GM19463 (cell line): ENCODE measurements at regions not wholly inside any gene's neighbourhood (a gene's known extent, or its start where the extent isn't known, plus 50 kb on each side); places are given as distances from the start of the nearest gene placed in this dataset.
"Not testable (repeated sequence)": the region's sequence is repeated elsewhere in the genome, so short reads cannot be mapped to it uniquely, and the experiment has no call there.

Source experiments
- ATAC-seq: cut with Tn5 transposase; IDR thresholded peaks from one replicate; pipeline ENCODE4 v1.9.1; 2021; ENCODE audit warnings: mild to moderate bottlenecking, moderate library complexity; ENCODE audit not compliant: unreplicated experiment

DNA sequence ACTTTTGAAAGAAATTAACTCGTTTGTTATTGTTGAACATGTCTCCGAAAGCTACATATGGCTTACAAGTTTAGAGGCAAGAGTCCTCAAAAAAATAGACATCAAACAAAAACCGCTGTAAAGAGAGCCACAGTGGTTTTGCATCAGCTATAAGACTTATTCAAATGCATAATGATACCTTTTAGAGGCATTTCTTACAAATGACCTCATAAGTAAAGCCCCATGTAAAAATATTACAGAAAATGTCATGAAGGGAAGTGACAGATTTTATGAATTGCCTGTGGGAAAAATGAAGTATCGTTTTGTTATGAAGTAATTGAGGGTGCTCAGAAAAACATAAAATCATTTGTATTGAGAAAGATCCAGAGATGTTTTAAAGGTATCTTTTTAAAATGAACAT is 598.0 kb downstream of the NXPH1 start:
- no peak for ATAC-seq

DNA sequence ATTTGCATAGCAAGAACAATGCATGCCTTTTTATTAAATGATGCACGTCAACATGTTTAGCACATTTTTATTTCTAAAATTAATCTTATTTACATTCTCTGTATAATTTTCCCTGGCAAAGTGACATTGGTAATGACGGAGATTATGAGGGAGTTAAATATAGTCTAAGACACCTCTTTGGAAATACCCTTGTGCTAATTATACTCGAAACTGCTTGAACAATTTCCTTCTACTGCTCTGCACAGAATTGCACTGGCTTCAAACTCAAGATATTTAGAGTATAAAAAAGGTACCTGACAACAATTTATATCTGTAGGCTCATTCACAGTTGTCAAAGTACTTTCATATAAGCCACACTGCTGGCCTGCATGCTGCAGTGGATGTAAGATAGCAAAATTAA is 602.7 kb downstream of the NXPH1 start:
- ATAC-seq, result no peak

DNA sequence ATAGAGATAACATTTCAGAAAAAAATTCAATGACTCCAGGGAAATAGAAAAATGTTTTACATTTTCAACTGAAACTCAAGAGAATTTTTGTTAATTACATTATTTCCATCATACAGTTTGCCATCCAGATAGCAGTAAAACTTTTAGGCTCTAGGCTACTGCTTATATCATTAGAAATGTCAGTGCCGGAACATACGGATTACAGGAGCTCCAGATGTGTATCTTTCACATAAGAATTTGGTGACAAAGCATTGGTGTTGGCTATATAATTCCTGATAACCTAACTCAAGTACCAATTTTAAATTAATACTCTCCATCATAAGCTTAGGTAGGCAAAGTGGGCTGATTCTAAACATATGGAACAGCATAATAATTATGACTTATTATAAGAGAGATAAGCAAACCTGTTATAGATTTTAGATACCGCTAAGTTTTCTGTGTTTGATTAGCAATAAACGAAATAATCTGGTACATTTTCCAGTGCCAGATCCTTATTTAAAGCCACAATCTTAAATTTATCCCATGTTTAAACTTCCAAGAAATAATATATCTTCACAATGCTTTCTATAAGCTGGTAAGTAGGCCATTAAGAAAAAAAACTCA is 637.9 kb downstream of the NXPH1 start:
- ATAC-seq, result no peak

DNA sequence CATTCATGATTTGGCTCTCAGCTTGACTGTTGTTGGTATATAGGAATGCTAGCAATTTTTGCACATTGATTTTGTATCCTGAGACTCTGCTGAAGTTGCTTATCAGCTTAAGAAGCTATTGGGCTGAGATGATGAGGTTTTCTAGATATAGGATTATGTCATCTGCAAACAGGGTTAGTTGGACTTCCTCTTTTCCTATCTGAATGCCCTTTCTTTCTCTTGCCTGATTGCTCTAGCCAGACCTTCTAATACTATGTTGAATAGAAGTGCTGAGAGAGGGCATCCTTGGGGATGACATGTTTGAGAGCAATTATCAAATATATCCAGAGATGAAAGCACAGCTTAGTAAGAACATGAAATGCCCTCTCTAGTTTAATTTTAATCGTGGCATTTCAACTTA is 642.4 kb downstream of the NXPH1 start:
- not testable (repeated sequence) for ATAC-seq

DNA sequence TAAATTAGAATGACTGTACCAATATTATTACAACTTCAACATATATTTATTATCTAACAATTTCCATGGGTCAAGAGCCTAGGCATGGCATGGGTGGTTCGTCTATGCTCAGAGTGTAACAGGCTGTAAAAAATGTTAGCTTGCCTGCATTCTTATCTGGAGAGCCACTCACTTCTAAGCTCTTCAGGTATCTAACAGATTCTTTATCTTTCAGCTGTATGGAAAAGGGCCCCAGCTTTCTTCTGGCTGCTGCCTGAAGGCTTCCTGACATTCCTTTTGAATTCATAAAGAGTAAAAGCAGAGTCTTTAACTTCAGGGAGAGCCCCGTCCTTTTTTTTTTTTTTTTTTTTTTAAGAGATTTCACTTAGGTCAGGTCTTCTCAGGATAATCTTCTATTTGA is 648.8 kb downstream of the NXPH1 start:
- no peak for ATAC-seq

DNA sequence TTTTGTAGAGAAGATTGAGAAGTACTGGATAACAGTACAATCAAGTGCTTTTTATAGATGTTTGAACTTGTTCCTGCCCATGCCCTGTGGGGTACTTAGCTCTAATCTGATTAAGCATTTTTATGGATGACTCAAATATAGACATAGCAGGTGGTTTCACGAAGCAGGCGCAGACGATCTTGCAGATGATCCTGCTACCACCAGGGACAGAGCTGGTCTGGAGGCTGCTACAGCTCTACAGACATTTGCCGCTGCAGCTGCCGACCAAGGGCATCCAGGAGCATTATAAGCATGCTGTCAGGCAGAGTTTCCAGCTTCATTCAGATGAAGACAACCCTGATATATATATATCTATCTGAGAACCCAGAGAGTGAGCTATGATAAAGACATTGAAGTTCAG is 650.4 kb downstream of the NXPH1 start:
- ATAC-seq, result no peak

DNA sequence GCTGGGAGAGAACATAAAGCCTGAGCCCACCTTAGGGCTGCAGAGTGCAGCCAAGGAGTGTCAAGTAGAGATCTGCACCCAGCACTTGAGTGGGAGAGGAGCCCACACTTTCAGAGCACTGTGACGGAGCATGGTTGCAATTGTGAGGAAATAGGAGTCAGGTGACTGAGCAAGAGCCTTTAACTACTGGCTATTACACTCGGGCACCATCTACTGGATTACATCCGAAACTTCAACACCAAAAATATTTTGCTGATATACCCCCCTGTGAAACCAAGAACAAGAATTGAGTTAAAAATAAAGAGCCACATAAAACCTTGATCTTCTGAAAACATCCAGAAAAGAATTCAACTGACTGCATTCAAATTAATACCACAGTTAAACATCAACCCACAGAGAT is 657.9 kb downstream of the NXPH1 start:
- no peak for ATAC-seq

DNA sequence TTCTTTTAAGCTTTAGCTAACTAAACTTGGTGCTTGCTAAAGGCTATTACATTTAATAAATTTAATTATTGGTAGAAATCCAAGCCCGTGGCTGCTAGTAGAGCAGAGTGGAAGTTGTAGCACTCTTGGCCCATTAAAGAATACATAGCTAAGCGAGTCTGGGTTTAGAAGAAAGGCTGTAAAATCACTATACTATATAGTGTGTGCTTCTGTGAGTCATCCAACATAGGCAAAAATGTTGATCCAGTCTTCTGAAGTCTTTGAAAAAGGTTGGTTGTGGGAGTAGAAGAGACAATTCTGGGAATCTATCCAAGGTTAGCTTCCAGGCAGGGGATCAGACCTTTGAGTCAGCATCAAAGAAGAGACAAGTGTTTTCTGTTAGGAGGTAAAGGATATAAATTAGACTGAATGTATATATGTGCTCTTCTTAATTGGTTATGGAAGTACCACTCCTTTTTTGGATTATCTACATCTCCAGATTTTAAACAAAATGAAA is 664.2 kb downstream of the NXPH1 start:
- no peak for ATAC-seq

DNA sequence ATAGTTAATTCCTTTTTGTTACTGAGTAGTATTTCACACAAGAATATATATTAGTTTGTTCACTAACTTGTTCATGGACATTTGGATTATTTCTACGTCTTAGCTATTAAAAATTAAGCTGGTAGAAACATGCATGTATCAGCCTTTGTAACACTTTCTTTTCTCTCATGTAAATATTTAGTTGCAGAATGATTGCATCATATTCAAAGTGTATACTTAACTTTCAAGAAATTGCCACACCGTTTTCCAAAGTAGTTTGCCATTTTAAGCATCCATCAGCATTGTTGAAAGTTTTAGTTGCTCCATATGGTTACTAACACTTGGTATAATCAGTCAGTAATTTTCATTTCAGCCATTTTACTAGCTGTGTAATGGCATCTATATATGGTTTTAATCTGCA is 666.9 kb downstream of the NXPH1 start:
- ATAC-seq, result no peak

DNA sequence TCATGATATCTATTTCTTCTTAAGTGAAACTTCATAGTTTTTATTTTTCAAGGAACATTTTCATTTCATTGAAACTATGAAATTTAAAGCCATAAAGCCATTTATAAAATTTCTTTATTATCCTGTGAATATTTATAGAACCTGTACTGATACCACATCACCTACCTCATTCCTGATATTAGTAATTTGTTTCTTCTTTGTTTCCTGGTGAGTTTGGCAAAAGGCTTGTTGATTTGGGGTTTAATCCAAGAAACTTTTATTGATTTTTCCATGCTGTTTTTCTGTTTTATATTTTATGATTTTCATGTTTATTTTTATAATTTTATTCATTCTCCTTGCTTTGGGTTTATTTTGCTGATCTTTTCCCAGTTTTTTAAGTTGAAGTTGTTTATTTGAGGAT is 669.4 kb downstream of the NXPH1 start:
- no peak for ATAC-seq

DNA sequence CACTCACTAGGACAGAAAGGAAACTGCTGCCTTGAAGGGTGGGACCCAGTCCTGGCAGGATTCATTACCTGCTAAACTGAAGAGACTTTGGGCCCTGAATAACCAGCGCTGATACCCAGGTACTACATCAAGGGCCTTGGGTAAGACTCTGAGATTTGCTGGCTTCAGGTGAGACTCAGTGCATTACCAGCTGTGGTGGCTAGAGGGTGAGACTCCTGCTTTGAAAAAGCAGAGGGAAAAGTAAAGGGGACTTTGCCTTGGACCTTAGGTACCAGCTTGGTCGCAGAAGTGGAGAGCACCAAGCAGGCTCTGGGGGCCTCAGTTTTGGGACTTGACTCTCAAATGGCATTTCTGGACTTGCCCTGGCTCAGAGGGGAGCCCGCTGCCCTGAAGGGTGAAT is 673.3 kb downstream of the NXPH1 start:
- ATAC-seq, result no peak

DNA sequence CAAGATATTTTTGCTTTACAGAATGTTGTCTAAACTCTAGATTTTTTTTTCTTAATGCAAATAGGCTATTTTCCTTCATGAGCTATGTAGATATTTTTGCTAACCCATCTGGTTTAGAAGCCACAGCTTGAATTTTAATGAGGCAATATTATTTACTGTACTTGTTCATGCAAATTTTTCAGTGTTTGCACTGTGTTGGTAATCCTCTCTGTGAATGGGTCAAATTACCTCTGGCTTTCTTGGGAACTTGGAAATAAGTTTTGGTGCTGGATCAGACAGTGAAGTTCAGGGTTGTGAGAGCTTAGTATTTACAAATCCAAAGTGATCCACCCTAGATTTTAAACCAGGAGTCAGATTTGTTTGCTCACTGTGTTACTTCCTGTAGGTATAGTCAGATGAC is 686.9 kb downstream of the NXPH1 start:
- ATAC-seq, result no peak

DNA sequence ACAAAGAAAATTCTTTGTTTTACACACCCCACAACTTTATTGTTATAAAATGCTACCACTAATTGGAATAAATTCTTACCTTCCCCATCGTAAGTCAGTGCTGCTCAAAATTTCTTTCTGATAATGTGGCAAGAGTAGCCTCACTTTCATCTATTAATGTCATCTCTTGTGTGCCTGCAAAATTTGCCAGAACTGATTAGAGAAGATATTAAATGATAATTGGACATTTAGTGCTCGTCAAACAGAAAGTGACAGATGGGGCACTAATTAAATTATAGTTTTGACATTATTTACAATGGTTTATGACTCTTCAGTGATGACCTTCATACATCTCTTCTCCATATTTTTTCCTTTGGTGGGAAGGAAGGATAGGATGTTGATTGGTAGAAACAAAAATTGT is 690.9 kb downstream of the NXPH1 start:
- ATAC-seq, result no peak

DNA sequence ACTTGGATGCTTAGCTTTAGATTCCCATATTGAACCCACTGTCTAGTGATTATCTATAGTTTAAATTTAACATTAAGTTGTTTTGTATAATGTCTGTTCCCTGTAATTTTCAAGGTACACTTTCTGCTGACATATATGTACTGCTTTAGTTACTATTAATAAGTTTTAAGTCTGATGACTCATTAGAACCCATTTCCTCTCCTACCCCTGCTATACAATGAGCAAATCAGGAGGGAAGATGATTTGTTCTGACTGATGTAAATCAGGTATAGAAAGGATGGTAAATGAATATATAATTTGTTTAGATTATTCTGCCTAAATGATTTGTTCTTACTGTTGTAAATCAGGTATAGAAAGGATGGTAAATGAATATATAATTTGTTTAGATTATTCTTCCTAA is 691.8 kb downstream of the NXPH1 start:
- no peak for ATAC-seq

DNA sequence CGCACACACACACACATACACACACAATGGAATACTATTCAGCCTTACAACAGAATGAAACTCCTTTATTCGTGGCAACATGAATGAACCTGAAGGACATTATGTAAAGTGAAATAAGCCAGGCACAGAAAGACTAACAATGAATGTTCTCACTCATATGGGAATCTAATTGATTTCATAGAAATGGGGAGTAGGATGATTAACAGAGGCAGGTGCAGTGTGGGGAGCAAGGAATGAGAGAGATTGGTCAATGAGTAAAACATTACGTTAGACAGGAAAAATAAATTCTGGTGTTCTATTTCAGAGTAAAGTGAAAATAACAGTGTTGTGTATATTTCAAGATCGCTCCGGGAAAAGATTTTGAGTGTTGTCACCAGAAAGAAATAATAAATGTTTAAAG is 694.5 kb downstream of the NXPH1 start:
- ATAC-seq, result no peak

DNA sequence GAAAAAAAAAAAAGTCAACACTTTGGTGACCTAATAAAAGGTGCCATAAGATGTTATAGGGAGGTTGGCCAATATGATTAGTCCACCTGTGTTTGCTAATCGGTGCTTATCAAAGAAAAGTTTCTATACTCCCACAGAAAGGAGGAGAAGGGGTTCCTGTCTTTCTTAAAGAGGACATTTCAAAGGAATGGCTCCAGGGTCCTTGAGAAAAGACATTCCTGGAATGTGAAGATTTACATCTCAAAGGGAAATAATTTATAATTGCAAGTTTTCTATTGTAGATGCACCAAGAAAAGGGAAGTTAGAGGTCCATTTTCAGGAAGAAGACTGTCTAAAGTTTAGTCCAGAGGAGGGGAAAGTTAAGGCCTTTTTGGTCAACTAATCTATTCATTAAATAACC is 715.3 kb downstream of the NXPH1 start:
- ATAC-seq, result no peak

DNA sequence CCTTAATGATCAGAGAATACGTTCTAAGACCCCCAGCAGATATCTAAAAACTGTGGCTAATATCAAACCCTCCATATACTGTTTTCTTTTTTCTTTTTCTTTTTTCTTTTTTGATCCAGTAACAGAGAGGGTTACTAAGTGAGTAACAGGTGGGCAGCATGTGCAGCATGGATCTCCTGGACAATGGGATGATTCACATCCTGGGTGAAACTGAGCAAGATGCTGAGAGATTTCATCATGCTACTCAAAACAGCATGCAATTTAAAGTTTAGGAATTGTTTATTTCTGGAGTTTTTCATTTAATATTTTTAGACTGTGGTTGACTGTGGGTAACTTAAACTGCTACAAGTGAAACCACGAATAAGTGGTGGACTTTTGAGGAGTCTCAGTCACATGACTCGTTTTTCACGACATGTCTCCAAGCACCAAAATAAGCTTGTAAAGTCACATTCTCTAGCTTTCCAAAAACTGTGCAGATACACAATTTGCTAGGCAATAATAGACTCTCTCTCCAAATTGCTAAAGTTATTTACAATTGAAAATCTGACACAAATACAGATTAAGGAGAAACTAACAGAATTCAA is 716.2 kb downstream of the NXPH1 start:
- ATAC-seq, result no peak

DNA sequence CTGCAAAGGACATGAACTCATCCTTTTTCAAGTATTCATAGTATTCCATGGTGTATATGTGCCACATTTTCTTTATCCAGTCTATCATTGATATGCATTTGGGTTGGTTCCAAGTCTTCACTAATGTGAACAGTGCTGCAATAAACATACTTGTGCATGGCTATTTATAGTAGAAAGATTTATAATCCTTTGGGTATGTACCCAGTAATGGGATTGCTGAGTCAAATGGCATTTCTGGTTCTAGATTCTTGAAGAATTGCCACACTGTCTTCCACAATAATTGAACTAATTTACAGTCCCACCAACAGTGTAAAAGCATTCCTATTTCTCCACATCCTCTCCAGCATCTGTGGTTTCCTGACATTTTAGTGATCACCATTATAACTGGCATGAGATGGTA is 730.3 kb downstream of the NXPH1 start:
- ATAC-seq, result not testable (repeated sequence)

DNA sequence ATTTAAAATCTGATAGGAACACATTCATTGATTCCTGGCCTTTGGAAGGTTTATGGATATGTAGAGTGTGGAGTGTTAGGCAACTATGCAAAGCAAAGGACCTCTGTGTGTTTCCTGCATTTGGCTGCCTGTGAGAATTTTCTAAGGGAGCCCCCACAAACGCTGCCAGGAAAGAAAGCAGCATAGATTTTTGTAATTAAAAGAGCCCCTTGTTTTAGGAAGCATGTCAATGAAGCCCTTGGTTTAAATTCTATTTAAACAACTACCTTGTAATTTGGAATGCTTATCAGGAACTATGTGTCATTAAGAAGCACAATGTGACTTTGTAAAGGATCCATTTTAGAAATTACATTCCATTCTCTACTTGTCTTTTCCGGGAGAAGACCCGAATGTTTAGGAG is 742.5 kb downstream of the NXPH1 start:
- no peak for ATAC-seq

DNA sequence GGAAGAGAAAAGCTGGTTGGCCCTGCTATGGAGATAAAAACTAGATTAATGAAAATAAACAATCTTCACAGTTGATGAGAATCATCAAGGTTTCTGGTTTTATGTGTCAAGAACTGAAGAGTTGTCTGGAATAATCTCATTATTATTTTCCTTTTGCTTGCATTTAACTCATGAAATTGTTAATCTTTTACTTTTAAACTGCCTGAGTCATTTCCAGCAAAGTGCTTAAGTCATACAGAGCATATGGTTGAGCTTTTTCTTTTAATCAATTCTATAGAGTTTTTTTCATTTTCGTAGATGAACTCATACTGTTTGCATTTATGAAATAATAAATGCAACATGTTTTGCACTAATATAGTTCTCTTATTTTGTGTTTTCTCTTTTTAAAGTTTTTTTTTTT is 747.9 kb downstream of the NXPH1 start:
- ATAC-seq, result no peak

DNA sequence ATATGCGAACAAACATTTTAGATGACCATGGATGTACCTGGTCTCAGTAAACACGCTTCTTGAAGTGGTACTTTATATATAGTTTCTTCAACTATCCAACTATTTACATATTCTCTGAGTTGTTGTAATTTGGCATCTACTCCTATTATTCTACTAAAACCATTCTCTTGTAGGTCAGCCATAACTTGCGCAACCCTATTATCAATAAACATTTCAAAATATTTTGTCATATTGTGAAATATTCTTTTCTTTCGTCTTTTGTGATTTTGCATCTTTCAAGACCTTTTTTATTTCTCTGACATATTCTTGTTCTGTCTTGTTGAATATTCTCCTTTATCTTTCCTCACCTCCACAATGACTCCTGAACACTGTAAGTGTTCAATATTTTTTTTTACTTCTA is 753.3 kb downstream of the NXPH1 start:
- no peak for ATAC-seq

DNA sequence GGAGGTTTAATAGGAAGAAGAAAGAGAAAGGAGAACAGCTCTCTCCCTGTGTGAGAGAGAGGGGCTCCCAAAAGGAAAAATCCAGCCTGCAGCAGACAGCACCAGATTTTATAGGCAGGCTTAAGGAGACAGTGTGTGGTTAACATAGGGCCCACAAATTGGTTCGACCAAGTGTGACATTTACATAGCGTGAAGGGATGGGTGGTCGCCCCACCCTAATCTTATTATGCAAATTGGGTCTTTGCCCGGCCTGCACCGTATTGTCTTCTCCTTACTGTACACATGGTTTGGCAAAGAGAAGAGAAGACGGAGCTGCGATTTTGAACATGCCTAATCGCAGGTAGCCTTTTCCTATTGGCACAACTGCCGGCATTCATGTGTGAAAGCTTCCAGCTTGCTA is 756.3 kb downstream of the NXPH1 start:
- no peak for ATAC-seq

DNA sequence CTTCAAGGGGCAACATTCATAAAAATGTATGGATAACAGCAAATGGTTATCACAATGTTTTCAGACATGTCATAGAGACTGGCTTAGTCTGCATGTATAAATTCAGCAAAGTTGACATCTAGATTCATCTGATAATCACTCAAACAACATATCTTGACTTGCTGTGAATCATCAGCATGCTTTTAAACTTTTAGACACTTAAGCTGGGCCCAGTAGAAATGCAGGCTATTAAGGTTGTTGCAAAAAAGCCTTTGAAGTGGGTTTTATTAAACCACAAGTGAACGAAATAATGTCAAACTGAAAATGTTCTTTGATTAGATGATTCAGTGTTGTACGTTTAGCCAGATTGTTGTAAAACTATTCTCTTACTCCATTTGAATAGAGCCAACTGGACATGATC is 759.6 kb downstream of the NXPH1 start:
- ATAC-seq, result no peak
